Brain microvascular endothelial cell (primary cell): ENCODE measurements at regions not wholly inside any gene's neighbourhood (a gene's known extent, or its start where the extent isn't known, plus 50 kb on each side); places are given as distances from the start of the nearest gene placed in this dataset.
"Not testable (repeated sequence)": the region's sequence is repeated elsewhere in the genome, so short reads cannot be mapped to it uniquely, and the experiment has no call there.

Experiments
- DNase-seq: peaks from one replicate; pipeline ENCODE4 v3.0.0-alpha.2; 2020
- H3K27ac ChIP-seq: fragments of 250-450 bp; sonication (Bioruptor Pico); 2 replicates; pipeline ENCODE4 v1.5.1; 2020; ENCODE audit warnings: mild to moderate bottlenecking, moderate library complexity
- H3K27me3 ChIP-seq: fragments of 250-450 bp; sonication (Bioruptor Pico); replicated peaks from 2 replicates; pipeline ENCODE4 v1.5.1; 2020; ENCODE audit warnings: mild to moderate bottlenecking
- H3K36me3 ChIP-seq: fragments of 250-450 bp; sonication (Bioruptor Pico); replicated peaks from 2 replicates; pipeline ENCODE4 v1.5.1; 2020; ENCODE audit warnings: mild to moderate bottlenecking
- H3K4me3 ChIP-seq: 2 replicates; pipeline ENCODE4 v1.5.1; 2011; ENCODE audit warnings: low read depth, mild to moderate bottlenecking, control low read depth, low read length, moderate library complexity
- in situ Hi-C: cut with HindIII; loops from 2 replicates; pipeline ENCODE4 v1.10.0; 2017; ENCODE audit warnings: low sequenced_read_pairs, low pct_ligation_motif_present
- TF ChIP-seq, protein P1 (sequence below): IDR thresholded peaks from 2 replicates; pipeline ENCODE4 v1.5.1; 2011; ENCODE audit warnings: low read depth, mild to moderate bottlenecking, moderate library complexity, low read length, control low read depth, inconsistent platforms; ENCODE audit errors: missing control alignments

DNA sequence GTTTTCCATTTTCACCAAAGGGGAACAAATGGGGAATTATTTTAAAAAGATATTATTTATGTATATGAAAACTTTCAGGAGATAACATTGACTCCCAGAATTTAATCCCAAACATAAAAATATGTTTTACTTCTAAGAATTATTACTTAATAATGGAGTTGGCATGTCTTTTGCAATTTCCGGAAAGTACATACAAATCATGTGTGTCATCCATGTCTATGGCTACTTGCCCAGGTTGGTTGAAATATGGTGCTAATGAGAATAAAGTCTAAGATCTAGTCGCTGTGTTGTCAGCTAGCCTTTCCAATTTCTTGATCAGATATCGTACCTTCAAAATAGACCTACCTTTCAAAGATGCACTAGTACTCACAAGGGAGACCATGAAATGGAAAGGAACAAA, 1003.2 kb upstream of the PCDH20 start:
- DNase-seq, result no peak
- in situ Hi-C loops, result no loop called here
- H3K27me3 ChIP-seq, result no peaks in the 10 kb centered on the region
- TF ChIP-seq, protein P1, sequence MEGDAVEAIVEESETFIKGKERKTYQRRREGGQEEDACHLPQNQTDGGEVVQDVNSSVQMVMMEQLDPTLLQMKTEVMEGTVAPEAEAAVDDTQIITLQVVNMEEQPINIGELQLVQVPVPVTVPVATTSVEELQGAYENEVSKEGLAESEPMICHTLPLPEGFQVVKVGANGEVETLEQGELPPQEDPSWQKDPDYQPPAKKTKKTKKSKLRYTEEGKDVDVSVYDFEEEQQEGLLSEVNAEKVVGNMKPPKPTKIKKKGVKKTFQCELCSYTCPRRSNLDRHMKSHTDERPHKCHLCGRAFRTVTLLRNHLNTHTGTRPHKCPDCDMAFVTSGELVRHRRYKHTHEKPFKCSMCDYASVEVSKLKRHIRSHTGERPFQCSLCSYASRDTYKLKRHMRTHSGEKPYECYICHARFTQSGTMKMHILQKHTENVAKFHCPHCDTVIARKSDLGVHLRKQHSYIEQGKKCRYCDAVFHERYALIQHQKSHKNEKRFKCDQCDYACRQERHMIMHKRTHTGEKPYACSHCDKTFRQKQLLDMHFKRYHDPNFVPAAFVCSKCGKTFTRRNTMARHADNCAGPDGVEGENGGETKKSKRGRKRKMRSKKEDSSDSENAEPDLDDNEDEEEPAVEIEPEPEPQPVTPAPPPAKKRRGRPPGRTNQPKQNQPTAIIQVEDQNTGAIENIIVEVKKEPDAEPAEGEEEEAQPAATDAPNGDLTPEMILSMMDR, result no peak
- H3K27ac ChIP-seq, result no peak overlapping the region
- H3K36me3 ChIP-seq, result no peaks in the 10 kb centered on the region
- no peak overlapping the region for H3K4me3 ChIP-seq

DNA sequence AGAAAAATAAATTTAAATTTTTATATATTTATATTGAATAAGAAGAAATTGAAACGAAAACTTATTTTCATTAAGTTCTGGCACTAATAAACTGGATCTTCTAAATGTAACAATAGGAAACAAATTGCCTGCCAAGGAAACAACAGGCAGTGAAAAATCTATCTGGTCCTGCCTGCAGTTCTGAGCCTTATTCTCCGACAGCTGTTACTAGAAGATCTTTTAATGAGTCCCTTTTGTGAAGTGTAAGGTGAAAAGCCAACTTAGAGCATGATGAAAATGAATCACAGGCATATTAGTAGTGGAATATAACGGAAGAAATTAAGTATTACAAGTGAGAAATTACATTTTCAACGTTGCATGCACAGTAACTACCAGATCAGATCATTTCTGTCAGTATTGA, 1002.7 kb upstream of the PCDH20 start:
- in situ Hi-C loops, result no loop called here
- no peak for DNase-seq
- H3K4me3 ChIP-seq, result no peak overlapping the region
- no peak overlapping the region for H3K27ac ChIP-seq
- TF ChIP-seq, protein P1, result no peak
- H3K27me3 ChIP-seq, result no peaks in the 10 kb centered on the region
- no peaks in the 10 kb centered on the region for H3K36me3 ChIP-seq

DNA sequence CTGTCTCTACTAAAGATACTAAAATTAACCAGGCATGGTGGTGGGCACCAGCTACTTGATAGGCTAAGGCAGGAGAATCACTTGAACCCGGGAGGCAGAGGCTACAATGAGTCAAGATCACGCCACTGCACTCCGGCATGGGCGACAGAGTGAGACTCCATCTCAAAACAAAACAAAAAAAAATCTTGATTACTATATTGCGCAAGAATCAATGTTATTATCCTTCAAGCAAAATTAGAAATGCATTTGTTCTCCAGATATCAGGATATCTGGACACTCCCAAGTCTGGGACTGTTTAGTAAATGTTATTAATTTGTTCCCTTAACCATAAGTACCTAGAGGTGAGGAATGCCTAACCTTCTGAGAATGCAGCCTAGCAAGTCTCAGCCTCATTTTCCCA, 992.2 kb upstream of the PCDH20 start:
- Histone ChIP-seq H3K4me3 (no peak overlapping the region), H3K27ac (no peak overlapping the region), H3K36me3 (no peaks in the 10 kb centered on the region), H3K27me3 (no peaks in the 10 kb centered on the region)
- no peak for DNase-seq
- TF ChIP-seq, protein P1, result no peak
- in situ Hi-C loops, result no loop called here

DNA sequence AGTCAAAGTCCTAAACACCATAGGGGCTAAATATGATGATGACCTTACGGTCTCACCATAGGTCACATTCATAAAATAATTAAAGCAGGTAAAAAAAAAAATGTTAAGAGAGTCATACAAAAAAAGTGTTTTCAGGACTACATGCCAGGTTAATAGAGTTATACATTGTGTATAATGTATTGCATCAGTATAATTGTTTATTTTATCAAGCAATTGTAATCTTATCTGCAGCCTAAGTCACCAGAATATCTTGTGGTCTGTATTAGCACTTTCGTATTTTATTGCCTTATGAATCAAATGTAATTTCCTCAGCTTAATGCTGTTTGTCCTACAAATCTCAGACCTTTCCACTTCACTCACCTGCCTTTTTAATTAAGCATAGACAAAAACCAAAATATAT, 972.9 kb upstream of the PCDH20 start:
- Histone ChIP-seq H3K27ac (no peak overlapping the region), H3K4me3 (no peak overlapping the region), H3K36me3 (no peaks in the 10 kb centered on the region), H3K27me3 (no peaks in the 10 kb centered on the region)
- TF ChIP-seq, protein P1, result no peak
- in situ Hi-C loops, result no loop called here
- no peak for DNase-seq

DNA sequence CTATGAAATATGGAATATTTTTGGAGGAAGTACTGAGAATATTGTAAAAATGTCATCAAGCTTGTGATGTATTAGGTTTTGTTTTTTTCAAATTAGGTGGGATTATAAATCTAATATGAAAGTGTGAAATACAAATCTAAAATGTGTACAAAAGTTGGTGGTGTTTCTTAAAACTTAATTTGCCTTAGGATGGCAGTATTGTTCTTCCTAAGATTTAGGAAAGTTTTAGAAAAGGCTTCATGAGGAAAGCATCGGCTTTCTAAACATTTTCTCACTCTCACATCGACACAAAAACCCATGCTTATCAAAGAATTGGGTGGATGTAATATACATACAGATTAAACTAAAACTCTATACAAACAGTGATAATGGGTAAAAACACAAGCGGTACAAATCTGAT, 972.0 kb upstream of the PCDH20 start:
- Histone ChIP-seq H3K36me3 (no peaks in the 10 kb centered on the region), H3K27me3 (no peaks in the 10 kb centered on the region), H3K4me3 (no peak overlapping the region), H3K27ac (no peak overlapping the region)
- no peak for DNase-seq
- TF ChIP-seq, protein P1, result no peak
- in situ Hi-C loops, result no loop called here

DNA sequence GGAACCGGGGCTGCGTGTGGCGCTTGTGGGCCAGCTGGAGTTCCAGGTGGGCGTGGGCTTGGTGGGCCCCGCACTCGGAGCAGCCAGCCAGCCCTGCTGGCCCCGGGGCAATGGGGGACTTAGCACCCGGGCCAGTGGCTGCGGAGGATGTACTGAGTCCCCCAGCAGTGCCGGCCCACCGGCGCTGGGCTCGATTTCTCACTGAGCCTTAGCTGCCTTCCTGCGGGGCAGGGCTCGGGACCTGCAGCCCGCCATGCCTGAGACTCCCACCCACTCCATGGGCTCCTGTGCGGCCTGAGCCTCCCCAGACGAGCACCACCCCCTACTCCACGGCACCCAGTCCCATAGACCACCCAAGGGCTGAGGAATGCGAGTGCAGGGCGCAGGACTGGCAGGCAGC, 963.6 kb upstream of the PCDH20 start:
- H3K27me3 ChIP-seq, H3K27ac ChIP-seq, H3K4me3 ChIP-seq, H3K36me3 ChIP-seq, DNase-seq, in situ Hi-C loops: not testable (repeated sequence)
